ENCODE measurements at regions not wholly inside any gene's neighbourhood (a gene's known extent, or its start where the extent isn't known, plus 50 kb on each side); places are given as distances from the start of the nearest gene placed in this dataset.
A peak's percentile ranks its signal among the peaks of the same experiment; 100 is the strongest.

DNA sequence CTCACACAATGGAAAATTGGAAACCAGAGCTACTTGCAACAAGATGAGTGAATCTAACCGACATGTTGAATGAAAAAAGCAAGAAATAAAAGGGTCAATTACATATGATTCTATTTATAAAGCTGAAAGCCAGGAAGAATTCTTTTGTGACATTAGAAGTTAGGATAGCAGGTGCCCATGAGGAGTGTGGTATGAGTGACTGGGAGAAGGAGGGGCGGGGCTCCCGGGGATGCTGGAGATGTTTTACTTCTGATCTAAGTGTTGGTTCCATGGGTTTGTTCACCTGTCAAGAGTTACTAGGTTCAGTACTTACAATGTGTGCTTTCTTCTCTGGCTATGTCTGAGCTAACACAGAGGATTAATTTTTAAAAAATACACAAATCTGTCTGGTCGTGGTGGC is 60.8 kb downstream of the NSMCE3 start:
- DNase-seq: no peak

GRCh38 chr15:29208352-29208751 is 61.3 kb downstream of the NSMCE3 start:
- no peak for DNase-seq

DNA sequence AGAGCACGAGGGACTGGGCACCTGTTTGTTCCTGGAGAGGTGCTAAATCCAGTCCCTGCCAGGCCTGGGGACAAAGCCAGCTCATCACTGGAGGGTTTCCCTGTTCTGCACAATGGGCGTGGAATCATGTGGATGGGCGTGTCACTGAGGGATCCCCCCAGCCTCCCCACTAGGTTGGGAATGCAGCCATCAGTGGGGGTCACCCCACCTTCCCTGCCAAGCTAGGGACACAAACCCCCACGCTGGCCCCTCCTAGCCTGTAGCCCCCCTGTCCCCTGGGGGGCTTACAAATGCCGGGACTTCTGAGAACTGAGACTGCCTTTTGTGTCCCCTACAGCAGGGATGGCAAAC is 61.9 kb downstream of the NSMCE3 start:
- no peak for DNase-seq

GRCh38 chr15:29207027-29207757 is 62.4 kb downstream of the NSMCE3 start:
- DNase-seq: no peak

- DNase-seq: no peak
These were observed 64.4 kb downstream of the NSMCE3 start for GRCh38 chr15:29205186-29205585.

GRCh38 chr15:29204369-29204755 is 65.3 kb downstream of the NSMCE3 start:
- no peak for DNase-seq

- DNase-seq: no peak
These were observed 65.8 kb downstream of the NSMCE3 start for GRCh38 chr15:29203718-29204368.

DNA sequence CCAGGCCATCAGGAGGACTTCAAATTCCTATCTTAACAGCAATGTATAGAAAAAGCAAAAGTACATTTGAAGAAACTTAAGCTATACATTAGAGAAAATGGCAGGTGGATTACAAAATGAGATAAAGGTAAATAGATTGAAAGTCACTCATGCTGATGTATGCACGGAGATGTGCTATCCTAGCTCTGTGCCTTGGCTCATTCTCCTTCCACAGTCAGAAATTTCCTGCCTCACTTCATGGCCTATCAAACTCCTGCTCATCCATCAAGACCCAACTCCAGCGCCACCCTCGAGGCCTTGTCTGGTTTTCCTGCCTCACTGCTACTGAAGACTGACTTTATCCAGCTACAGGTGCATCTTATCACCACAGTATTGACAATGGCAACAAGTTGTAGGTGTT is 72.9 kb downstream of the NSMCE3 start:
- DNase-seq: no peak

GRCh38 chr15:29196290-29196689 is 73.3 kb downstream of the NSMCE3 start:
- no peak for DNase-seq

- DNase-seq: no peak
These were observed 74.8 kb downstream of the NSMCE3 start for GRCh38 chr15:29194866-29195265.

DNA sequence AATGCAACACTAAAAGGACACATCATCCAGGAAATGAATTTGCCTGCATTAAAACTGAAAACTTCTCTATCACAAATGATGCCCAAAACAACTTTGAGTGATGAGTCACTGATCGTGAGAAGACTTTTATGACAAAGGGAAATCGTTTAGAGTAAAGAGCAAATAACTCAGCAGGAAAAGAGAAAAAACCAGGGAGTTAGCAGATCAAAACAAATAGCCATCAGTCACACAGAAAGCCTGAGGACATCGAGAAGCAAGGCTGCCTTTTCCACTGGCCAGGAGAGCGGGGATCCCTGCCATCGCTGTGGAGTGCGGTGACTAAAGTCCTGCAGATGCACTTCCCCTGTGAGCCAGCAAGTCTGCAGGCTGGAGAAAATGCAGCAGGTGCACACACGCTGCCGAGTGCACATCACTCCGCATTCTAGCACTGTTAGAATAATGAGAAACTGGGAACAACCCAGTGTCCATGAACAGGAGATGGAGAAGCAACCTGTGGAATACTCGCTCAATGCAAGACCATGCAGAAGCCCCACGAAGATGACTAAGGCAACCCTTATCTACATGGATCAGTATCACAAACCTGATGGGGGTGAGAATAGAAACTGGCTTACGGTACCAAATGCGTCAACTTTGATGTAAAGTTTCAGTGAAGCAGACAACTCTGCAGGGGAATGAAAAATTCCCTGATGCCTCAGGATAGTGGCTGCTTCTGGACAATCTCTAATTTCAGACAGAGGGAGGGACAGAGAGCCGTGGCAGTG is 86.4 kb downstream of the NSMCE3 start:
- peak; percentile 1 to 6 for DNase-seq

- DNase-seq: no peak
These were observed 87.0 kb downstream of the NSMCE3 start for GRCh38 chr15:29182590-29182989.

GRCh38 chr15:29172742-29173725 is 96.6 kb downstream of the NSMCE3 start:
- DNase-seq: no peak

- no peak for DNase-seq
These were observed 99.1 kb downstream of the NSMCE3 start for GRCh38 chr15:29170521-29170920.

All from activated CD4-positive, alpha-beta T cell treated with anti-CD3 and anti-CD28 coated beads, Interleukin-2, amount 50 U/mL, for 48 hours (primary cell).